Activated CD8-positive, alpha-beta memory T cell treated with anti-CD3 and anti-CD28 coated beads, Interleukin-2, amount 50 U/mL, for 24 hours (primary cell): ENCODE measurements at regions not wholly inside any gene's neighbourhood (a gene's known extent, or its start where the extent isn't known, plus 50 kb on each side); places are given as distances from the start of the nearest gene placed in this dataset.

ENCODE experiments used
- DNase-seq: peaks from one replicate; pipeline ENCODE4 v3.0.0-alpha.2; 2020; ENCODE audit errors: extremely low read depth

- no peak for DNase-seq
Measured at GRCh38 chr17:15177343-15177742, 87.8 kb downstream of the PMP22 start.

DNA sequence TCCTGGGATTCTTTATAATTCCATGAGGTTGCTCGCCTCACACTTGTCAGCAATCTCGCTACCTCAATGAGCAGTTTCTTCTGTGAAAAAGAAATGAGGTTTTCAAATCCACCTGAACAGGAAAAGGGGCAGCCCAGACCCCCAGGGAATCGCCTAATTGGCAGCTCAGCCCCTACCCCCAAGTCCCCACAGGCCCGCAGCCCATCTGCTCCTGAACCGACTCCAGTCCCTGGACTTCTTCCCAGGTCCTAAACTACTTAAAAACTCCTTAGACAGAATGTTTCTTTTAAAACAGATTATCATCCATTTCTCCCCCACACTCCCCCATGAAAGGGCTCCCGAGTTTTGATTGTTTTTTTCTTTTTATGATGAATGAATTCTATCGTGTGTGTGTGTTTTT, 89.8 kb downstream of the PMP22 start:
- DNase-seq, result no peak

DNA sequence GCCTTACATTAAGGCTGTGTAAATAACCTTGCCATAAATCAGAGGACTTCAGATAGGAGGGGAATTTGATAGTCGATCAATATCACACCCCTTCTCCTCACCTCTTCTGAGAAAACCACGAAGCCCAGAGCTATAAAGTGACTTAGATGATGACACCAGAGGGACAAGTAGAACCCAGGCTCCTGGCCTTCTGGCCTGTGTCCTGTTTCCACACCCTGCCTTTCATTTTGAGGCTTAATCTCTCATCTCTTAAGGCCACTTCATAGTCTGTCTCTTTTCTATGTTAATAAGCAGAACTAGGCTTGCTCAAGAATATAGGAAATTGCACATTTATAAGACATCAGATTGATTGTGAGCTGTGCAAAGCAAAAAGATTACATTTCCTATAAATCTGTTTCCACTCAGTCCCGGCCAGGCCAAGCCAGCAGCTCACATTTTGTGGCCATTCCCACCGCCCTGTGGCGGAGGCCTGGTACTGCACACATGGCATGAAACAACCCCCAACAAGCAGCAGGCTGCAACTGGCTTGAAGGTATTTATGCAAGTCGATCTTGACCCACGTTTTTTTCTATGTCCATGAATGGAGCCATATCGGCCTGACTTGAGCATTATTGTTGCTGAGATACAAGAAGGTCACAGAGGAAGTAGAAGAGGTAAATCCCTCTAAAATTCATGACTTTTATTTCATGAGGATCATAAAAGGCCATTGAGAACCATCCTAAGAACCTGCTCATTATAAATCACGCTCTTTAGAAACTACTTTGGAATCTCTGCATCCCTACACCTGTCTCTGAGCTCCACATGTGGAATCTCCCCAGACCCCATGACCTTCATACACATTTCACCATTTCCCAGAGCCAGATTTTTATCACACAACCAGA, 93.7 kb downstream of the PMP22 start:
- DNase-seq, result no peak

DNA sequence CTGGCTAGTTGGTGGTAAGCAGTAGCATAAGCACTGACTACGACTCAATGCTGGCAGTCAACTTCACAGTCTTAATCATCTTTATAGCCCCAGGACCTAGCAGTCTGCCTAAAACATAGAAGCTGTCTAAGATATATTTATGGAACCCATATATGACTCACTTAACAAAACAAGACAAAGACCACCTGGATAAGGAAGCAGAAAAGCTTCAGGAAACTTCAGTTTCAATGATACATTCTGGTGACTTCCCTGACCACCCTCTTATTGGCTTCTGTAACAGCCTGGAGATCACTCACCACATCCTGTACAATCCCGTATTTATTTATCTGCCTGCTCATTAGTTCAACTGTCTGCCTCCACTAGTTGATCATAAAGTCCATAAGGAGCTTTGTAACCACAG, 95.5 kb downstream of the PMP22 start:
- DNase-seq, result no peak

DNA sequence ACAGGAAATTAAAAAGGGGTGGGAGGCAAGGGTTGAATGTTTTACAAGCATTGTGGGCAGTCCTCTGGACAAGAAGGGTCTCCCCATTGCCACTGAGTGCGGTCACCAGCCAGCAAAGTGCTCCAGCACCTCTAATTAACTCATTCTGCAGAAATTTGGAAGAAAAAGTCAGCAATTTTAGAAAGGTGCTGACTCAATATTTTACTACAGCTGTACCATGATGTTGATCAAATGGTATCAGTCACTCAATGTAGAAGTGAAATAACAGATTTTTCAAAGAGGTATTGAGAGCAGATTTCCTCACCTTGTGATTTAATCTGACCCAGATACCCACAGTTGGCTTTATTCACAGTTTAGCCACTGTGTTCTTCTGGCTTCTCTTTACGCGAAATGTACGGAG, 96.7 kb downstream of the PMP22 start:
- DNase-seq, result no peak

DNA sequence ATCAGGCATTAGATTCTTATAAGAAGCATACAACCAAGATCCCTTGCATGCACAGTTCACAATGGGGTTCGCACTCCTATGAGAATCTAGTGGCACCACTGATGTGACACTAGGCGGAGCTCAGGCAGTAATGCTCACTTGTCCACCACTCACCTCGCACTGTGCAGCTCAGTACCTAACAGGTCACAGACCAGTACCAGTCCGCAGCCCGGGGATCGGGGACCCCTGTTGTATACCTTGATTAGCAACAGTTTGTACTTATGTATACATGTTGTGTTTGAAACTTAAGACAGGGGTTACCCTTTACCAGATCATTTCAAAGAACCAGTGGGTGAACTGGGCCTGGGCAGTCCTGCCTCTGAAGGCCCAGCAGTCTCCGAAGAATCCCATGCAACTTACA, 103.7 kb downstream of the PMP22 start:
- DNase-seq, result no peak

GRCh38 chr17:15157051-15157450, 108.1 kb downstream of the PMP22 start:
- DNase-seq, result no peak

DNA sequence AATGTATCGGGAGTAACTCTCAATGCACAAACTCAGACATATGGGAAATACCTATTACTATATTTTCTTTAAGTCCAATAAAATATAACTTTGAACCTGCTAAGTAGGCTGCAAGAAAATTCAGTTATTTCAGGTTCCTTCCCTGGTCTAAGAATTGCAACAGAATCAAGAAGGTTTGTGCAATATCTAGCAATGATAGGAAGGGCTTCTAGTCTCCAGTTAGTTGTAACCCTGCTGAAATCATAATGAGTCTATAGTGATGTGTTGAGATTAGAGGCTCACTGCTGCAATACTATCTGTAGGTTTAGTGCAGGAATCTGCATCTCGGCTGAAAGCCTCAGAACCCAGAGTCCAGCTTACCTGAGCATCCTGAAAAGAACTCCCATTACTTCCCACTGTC, 110.5 kb downstream of the PMP22 start:
- DNase-seq, result no peak

GRCh38 chr17:15145621-15146020, 119.5 kb downstream of the PMP22 start:
- DNase-seq, result no peak

DNA sequence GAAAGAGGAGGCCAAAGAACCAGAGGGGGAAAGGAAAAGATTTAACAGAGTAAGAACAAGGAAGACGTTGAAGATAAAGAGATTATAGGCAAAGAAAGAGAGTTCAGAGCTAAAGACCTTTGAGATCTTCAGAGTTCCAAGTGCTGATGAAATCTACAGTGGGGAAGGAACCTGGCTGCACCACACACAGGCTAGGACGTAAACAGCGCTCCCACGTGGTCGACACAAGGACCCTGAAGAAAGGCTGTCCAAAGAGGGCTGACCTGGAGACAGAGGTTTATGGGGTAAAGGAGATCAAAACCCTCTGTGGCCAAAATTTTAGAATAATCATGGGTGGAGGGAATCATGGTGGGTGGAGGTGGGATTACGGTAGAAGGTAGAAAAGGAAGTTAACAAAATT, 121.6 kb downstream of the PMP22 start:
- no peak for DNase-seq

- no peak for DNase-seq
Measured at GRCh38 chr17:15134363-15134762, 130.8 kb downstream of the PMP22 start.

- no peak for DNase-seq
Measured at GRCh38 chr17:15133826-15134225, 131.3 kb downstream of the PMP22 start.

- DNase-seq, result no peak
Measured at GRCh38 chr17:15133143-15133542, 132.0 kb downstream of the PMP22 start.

GRCh38 chr17:15130426-15130825, 134.7 kb downstream of the PMP22 start:
- DNase-seq, result no peak

DNA sequence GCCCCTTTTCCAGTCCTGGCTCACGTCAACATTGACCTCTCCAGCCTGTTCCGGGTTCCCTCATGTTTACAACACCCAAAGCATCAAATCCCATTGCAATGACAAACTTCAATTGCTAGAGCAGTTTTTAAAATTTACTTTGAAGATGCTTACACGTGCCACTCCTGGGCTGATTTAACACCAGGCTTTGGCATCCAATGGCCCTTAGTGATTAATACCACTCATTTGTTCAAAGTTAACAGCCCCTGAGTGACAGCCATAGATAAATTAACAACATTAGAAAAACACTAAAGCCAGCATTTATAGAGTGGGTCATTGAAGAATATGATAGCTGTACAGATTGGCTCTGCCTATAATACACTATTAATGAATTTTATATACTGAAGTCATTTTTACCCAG, 135.1 kb downstream of the PMP22 start:
- no peak for DNase-seq

DNA sequence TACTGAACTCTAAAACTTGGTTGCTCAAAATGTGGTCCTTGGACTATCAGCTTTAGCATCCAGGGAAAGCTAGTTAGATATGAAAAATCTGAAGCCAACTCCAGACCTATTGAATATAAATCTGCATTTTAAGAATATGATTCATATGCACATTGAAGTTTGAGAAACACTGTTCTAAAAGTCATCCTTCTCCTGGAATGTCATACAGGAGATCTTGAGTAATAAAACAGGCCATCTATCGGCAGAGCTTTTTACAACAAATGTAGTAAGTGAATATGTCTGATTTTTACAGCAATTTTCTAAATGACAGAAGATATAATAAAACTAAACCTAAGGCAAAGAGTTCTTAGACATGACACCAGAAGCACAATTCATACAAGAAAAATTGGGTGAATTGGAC, 140.4 kb downstream of the PMP22 start:
- DNase-seq, result no peak

DNA sequence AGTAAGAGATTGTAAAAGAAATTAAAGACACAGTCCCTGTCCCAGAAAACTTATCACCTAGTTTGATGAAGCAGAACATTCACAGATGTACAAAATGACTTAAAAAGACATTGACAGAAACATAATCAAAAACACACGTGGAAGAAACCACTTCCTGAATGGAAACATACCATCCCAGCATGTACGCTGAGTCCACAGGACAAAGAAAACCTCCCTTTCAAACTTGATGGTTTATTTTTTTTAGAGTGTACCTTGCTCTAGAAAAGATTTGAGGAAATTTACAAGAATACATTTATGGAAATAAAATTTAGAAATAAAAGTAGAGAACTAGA, 140.9 kb downstream of the PMP22 start:
- no peak for DNase-seq

GRCh38 chr17:15123593-15124263, 141.4 kb downstream of the PMP22 start:
- no peak for DNase-seq

DNA sequence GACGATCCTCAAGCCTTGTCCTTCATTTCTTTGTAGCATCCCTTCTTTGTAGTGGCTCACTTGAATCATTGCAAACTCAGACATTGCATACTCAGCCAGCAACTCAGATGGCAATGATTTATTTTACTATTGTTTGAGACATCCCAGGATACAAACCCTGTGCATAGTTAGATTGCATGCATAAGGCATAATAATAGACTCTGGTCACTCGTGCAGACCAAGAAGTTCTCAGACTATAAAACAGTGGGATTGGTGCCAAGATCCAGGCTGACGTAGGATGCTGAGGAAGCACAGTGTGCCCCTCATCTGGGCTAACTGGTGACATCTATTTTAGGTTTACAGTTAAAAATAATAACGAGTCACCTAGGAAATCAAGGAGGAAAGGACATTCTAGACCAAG, 142.3 kb downstream of the PMP22 start:
- no peak for DNase-seq

DNA sequence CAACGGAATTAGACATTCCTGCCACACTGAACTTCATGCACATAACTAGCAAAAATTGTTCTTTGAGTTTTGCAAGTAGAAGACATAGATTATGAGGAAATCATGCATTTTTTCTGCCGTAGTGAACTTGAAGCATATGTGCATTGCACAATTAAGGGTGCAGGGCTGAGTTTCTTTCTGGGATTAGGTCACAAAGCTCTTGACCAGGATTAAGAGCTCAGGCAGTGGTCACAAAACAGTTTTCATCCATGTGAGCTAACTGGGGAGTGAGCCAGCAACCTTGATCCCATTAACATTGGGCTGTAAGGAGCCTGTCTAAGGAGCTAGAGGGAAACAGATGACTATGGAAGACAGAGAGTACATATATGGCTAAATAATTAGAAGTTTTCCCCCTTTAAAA, 143.7 kb downstream of the PMP22 start:
- no peak for DNase-seq

DNA sequence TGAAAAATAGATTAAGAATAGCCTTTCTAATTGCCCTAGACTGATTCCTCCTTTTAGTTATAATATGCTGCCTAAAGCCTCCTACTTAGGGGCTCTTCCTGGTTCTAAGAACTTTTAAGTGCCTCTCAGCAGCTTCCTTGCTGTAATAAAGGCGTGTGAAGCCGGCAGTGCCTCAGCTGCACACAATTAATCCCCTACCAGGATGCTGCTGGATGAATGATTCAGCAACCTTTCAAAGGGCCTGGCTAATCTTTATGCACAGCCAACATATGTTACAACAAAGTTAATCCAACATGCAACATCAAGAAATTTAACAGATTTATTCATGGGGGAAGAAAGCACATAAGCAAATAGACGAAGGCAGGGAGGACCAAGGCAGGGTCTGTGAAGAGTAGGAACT, 145.2 kb downstream of the PMP22 start:
- no peak for DNase-seq

- DNase-seq, result no peak
Measured at GRCh38 chr17:15117239-15117638, 147.9 kb downstream of the PMP22 start.

GRCh38 chr17:15112846-15113617, 152.1 kb downstream of the PMP22 start:
- no peak for DNase-seq
